Subcutaneous abdominal adipose tissue (tissue), 5 donors: ENCODE measurements at regions not wholly inside any gene's neighbourhood (a gene's known extent, or its start where the extent isn't known, plus 50 kb on each side); places are given as distances from the start of the nearest gene placed in this dataset.
A peak's percentile ranks its signal among the peaks of the same experiment; 100 is the strongest.
"Not testable (repeated sequence)": the region's sequence is repeated elsewhere in the genome, so short reads cannot be mapped to it uniquely, and the experiment has no call there.

Source experiments
- H3K27ac ChIP-seq: one replicate; pipeline ENCODE4 v1.7.0; 2013; ENCODE audit warnings: low read depth, mild to moderate bottlenecking, inconsistent platforms, low read length, moderate library complexity
- H3K27me3 ChIP-seq, 5 donors: one replicate each; pipeline ENCODE4 v1.7.0; 2013; ENCODE audit warnings: low read length in 5 of 5, inconsistent platforms in 1 of 5; ENCODE audit not compliant: control insufficient read depth in 5 of 5, insufficient read depth in 4 of 5
- H3K36me3 ChIP-seq, 5 donors: one replicate each; pipeline ENCODE4 v1.7.0; 2013; ENCODE audit warnings: low read length in 5 of 5; ENCODE audit not compliant: control insufficient read depth in 5 of 5, insufficient read depth in 5 of 5
- H3K4me1 ChIP-seq, 5 donors: one replicate each; pipeline ENCODE4 v1.7.0; 2013; ENCODE audit warnings: low read length in 5 of 5, mild to moderate bottlenecking in 3 of 5, moderate library complexity in 1 of 5; ENCODE audit not compliant: control insufficient read depth in 5 of 5, insufficient read depth in 5 of 5
- H3K4me3 ChIP-seq, 5 donors: one replicate each; pipeline ENCODE4 v1.7.0; 2013; ENCODE audit warnings: low read length in 5 of 5, low read depth in 1 of 5
- H3K9ac ChIP-seq, 5 donors: one replicate each; pipeline ENCODE4 v1.7.0; 2013; ENCODE audit warnings: low read length in 5 of 5, mild to moderate bottlenecking in 4 of 5, moderate library complexity in 3 of 5
- H3K9me3 ChIP-seq, 5 donors: one replicate each; pipeline ENCODE4 v1.7.0; 2013; ENCODE audit warnings: low read length in 5 of 5; ENCODE audit not compliant: control insufficient read depth in 5 of 5
- donor health status: healthy.
- donor health status: healthy.
- donor health status: healthy.
- donor health status: healthy.
- donor health status: healthy.

- no peaks in the 10 kb centered on the region for H3K36me3 ChIP-seq
- H3K4me3 ChIP-seq, result no peak overlapping the region
- H3K4me1 ChIP-seq, result peaks cover 0 to 14% (median 0%) of the 10 kb centered on the region in 5 donors
- H3K9me3 ChIP-seq, result peaks cover 0 to 7% (median 6%) of the 10 kb centered on the region in 5 donors
- H3K27me3 ChIP-seq, result peaks cover 0 to 18% (median 9%) of the 10 kb centered on the region in 5 donors
- no peak overlapping the region for H3K27ac ChIP-seq
- H3K9ac ChIP-seq, result no peak overlapping the region
Measured at GRCh38 chr20:47980336-47981177, 195.3 kb upstream of the SULF2 start.

- not testable (repeated sequence) for H3K9ac ChIP-seq, H3K4me3 ChIP-seq, H3K27ac ChIP-seq, H3K36me3 ChIP-seq, H3K9me3 ChIP-seq
- H3K4me1 ChIP-seq, result peaks cover 0 to 20% (median 0%) of the 10 kb centered on the region in 5 donors
- H3K27me3 ChIP-seq, result peaks cover 0 to 18% (median 9%) of the 10 kb centered on the region in 5 donors
Measured at GRCh38 chr20:47979361-47980095, 194.2 kb upstream of the SULF2 start.

- H3K4me3 ChIP-seq, H3K36me3 ChIP-seq, H3K9ac ChIP-seq, H3K9me3 ChIP-seq, H3K27ac ChIP-seq: not testable (repeated sequence)
- Histone ChIP-seq H3K4me1 (peaks cover 0 to 29% (median 0%) of the 10 kb centered on the region in 5 donors), H3K27me3 (peaks cover 0 to 17% (median 8%) of the 10 kb centered on the region in 5 donors)
Measured at GRCh38 chr20:47978428-47979120, 193.3 kb upstream of the SULF2 start.

- Histone ChIP-seq H3K4me1 (peaks cover 0 to 33% (median 0%) of the 10 kb centered on the region in 5 donors), H3K27me3 (peaks cover 0 to 13% (median 8%) of the 10 kb centered on the region in 5 donors)
- not testable (repeated sequence) for H3K27ac ChIP-seq, H3K9me3 ChIP-seq, H3K4me3 ChIP-seq, H3K9ac ChIP-seq, H3K36me3 ChIP-seq
Measured at GRCh38 chr20:47977789-47978252, 192.5 kb upstream of the SULF2 start.

- H3K4me3 ChIP-seq, H3K27ac ChIP-seq, H3K36me3 ChIP-seq, H3K9me3 ChIP-seq, H3K9ac ChIP-seq: not testable (repeated sequence)
- Histone ChIP-seq H3K4me1 (peaks cover 0 to 39% (median 6%) of the 10 kb centered on the region in 5 donors), H3K27me3 (peaks cover 0 to 19% (median 11%) of the 10 kb centered on the region in 5 donors)
Measured at GRCh38 chr20:47977017-47977788, 191.9 kb upstream of the SULF2 start.

- Histone ChIP-seq H3K9me3 (no peaks in the 10 kb centered on the region), H3K4me3 (no peak overlapping the region), H3K9ac (no peak overlapping the region), H3K27ac (peak overlapping the region; percentile 65), H3K36me3 (no peaks in the 10 kb centered on the region), H3K4me1 (peaks cover 0 to 39% (median 6%) of the 10 kb centered on the region in 5 donors), H3K27me3 (peaks cover 0 to 14% (median 5%) of the 10 kb centered on the region in 5 donors)
Measured at GRCh38 chr20:47974234-47974878, 189.1 kb upstream of the SULF2 start.

GRCh38 chr20:47973519-47974233 lies 188.4 kb upstream of the SULF2 start:
- peaks cover 0 to 14% (median 8%) of the 10 kb centered on the region in 5 donors for H3K27me3 ChIP-seq
- H3K9me3 ChIP-seq, result no peaks in the 10 kb centered on the region
- peak overlapping the region; percentile 65 for H3K27ac ChIP-seq
- H3K4me1 ChIP-seq, result peaks cover 0 to 39% (median 6%) of the 10 kb centered on the region in 5 donors
- no peak overlapping the region for H3K4me3 ChIP-seq
- no peaks in the 10 kb centered on the region for H3K36me3 ChIP-seq
- no peak overlapping the region for H3K9ac ChIP-seq

- peaks cover 0 to 39% (median 6%) of the 10 kb centered on the region in 5 donors for H3K4me1 ChIP-seq
- peaks cover 0 to 13% (median 8%) of the 10 kb centered on the region in 5 donors for H3K27me3 ChIP-seq
- H3K9ac ChIP-seq, result no peak overlapping the region
- H3K27ac ChIP-seq, result peak overlapping the region; percentile 63
- H3K36me3 ChIP-seq, result no peaks in the 10 kb centered on the region
- no peaks in the 10 kb centered on the region for H3K9me3 ChIP-seq
- no peak overlapping the region for H3K4me3 ChIP-seq
Measured at GRCh38 chr20:47972916-47973309, 187.6 kb upstream of the SULF2 start.
